ENCODE measurements at regions not wholly inside any gene's neighbourhood (a gene's known extent, or its start where the extent isn't known, plus 50 kb on each side); places are given as distances from the start of the nearest gene placed in this dataset.

DNA sequence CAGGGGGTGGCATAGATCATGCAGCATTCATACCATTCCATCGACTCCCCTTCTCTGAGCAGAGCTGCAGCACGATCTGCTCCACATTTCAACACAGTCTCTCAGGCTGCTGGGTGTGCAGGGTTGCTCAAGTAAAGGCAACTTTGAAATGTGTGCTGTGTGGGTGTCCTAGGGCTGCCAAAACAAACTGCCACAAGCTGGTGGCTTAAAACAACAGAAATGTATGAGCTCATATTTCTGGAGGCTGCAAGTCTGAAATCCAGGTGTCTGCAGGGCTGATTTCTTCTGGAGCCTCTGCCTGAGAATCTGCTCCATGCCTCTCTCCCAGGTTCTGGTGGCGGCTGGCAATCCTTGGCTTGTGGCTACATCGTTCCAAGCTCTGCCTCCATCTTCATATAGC, 63.7 kb upstream of the WDFY2 start:
- TF ChIP-seq POLR2AphosphoS5 (IDR thresholded peaks at IDR 0.05; ENCODE audit: low read depth, low read length): no peak
- TF ChIP-seq, protein P1, sequence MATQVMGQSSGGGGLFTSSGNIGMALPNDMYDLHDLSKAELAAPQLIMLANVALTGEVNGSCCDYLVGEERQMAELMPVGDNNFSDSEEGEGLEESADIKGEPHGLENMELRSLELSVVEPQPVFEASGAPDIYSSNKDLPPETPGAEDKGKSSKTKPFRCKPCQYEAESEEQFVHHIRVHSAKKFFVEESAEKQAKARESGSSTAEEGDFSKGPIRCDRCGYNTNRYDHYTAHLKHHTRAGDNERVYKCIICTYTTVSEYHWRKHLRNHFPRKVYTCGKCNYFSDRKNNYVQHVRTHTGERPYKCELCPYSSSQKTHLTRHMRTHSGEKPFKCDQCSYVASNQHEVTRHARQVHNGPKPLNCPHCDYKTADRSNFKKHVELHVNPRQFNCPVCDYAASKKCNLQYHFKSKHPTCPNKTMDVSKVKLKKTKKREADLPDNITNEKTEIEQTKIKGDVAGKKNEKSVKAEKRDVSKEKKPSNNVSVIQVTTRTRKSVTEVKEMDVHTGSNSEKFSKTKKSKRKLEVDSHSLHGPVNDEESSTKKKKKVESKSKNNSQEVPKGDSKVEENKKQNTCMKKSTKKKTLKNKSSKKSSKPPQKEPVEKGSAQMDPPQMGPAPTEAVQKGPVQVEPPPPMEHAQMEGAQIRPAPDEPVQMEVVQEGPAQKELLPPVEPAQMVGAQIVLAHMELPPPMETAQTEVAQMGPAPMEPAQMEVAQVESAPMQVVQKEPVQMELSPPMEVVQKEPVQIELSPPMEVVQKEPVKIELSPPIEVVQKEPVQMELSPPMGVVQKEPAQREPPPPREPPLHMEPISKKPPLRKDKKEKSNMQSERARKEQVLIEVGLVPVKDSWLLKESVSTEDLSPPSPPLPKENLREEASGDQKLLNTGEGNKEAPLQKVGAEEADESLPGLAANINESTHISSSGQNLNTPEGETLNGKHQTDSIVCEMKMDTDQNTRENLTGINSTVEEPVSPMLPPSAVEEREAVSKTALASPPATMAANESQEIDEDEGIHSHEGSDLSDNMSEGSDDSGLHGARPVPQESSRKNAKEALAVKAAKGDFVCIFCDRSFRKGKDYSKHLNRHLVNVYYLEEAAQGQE (IDR thresholded peaks at IDR 0.05; ENCODE audit: insufficient read depth in 1 of 2, low read depth in 2 of 2, low read length in 2 of 2): no peak
- TF ChIP-seq TAF1 (IDR thresholded peaks at IDR 0.05; ENCODE audit: borderline replicate concordance, insufficient read depth, low read length): no peak
- no peak for TF ChIP-seq SIN3A (IDR thresholded peaks at IDR 0.05; ENCODE audit: borderline replicate concordance, insufficient read depth, low read length)
- TF ChIP-seq FOXP2 (optimal IDR thresholded peaks at IDR 0.05; ENCODE audit: borderline replicate concordance, extremely low read depth, extremely low read length, insufficient read depth): no peak
